Activated T-helper 9 cell treated with anti-CD3 and anti-CD28 coated beads, Interleukin-2, amount 50 U/mL, for 16 hours (primary cell): ENCODE measurements at regions not wholly inside any gene's neighbourhood (a gene's known extent, or its start where the extent isn't known, plus 50 kb on each side); places are given as distances from the start of the nearest gene placed in this dataset.

ENCODE experiments used
- DNase-seq: peaks from one replicate; pipeline ENCODE4 v3.0.0-alpha.2; 2020; ENCODE audit warnings: low read depth

DNA sequence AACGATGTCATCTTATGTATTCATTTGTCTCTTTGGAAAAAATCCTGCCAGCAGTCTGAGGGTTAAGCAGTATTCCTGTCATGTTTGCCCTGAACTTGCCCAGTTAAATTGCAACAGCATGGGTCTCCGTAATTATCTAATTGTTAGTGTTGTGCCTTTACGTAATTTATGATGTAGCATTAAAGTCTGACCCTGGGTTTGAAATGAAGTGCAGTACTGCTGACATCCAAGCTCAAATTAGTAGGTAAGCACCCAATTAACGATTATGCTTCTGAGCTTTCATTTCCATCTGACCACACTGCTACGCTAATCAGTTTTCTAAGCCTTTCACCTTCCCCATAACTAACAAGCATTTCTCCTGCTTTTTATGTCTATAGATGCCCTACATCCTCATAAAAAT lies 241.8 kb downstream of the ARRDC4 start:
- DNase-seq, result no peak

DNA sequence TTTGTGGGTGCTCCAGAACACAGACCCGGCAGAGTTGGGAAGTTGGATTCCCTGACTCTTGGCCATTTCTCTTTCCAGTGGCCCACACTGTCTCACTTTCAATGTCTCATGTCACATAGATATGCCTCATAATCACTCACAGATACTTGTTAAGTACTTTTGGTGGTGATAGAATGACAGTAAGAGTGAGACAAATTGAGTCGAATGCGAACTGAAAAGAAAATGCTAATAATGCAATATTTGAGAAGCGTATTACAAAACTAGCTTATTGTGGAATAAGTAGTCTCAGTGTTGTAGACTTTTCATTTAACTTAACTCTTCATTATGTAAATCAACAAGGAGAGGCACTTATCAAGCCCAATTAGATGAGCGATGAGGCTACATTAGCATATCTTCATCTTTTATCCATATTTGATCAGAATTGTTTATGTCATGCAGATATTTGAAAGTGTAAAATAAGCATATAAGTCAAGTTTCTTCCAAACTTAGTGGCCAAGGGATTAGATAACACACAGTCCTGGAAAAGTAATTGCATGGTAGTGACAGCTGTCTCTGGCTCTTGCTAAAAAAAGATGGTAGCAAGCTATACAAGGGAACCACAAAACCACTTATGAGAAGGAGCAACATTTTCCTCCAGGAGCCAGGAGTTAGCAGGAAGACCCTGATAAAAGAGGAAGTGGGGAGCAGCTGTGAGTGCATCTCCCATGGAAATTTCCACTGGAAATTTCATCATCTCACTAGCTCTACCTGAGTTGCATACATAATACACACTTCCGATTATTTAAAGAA lies 243.6 kb downstream of the ARRDC4 start:
- no peak for DNase-seq

DNA sequence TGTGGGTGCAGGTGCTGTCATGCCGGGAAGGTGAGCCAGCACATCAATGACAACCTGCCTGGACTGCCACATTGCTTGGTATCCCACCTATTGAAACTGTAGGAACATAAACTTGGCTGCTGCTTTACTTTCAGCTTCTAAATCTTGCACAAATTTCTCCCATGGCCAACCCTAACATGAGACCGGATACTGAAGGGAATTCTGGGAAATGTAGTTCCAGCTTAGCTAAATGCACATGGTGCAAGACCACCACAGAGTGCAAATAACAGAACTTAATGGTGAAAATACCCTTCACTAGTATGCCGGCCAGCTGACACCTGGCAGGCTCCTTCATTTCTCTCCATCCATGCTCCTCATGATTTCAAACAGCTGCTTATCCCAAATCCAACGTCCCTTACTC lies 247.4 kb downstream of the ARRDC4 start:
- DNase-seq, result no peak

GRCh38 chr15:98213346-98213979 lies 253.0 kb downstream of the ARRDC4 start:
- no peak for DNase-seq

DNA sequence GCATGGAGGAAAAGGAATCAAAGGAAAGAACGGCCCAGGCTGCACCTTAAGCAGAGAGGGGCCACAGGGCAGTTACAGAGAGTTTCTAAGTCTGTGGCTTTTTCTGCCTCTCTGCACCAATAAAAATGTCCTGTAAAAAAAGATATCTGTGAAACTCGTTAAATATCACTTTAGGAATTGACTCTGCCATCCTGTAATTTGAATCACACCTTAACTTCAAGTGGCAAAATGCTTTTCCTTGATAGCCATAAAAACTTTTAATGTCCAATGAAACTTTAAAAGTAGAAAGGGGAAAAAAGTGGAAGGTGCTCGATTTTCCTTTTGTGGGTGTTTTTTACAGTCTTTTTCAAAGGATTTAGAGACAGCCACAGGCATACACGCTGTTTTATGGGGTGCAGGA lies 255.7 kb downstream of the ARRDC4 start:
- DNase-seq, result no peak

DNA sequence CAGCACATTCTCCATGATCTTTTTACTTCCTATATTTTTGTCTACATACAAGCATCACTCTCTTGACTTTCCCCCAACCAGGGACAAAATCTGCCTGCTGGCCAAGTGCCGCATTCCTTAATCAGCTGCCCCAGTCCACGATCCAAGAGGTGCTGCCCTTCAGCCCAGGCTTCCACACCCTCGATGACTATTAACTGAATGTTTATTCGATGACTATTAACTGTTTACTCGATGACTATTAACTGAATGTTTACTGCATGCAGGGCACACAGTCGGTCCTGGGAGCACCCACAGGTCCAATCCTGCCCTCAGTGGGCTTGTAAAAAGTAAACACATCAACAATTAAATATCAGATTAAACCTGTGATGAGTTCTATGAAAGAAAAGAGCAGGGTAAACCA lies 256.9 kb downstream of the ARRDC4 start:
- no peak for DNase-seq

DNA sequence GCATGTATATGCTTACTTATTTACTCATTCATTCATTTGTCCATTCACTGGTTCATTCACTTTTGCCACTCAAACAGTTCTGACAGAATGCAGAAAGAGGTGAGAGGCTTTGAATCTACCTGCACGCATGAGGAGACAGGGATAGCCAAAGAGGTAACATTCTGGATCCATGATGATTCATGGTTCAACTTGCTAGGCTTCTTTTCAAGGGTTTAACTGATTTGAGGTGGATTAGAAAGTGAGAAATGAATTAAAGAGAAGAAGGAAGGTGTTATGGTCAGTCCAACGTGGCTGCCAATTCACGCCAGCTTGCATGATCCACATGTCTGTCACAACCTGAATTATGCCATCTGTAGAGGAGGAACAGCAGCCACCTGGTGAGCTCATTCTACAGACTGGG lies 260.6 kb downstream of the ARRDC4 start:
- DNase-seq, result no peak

- DNase-seq, result no peak
Measured at GRCh38 chr15:98221577-98221976, 261.1 kb downstream of the ARRDC4 start.

DNA sequence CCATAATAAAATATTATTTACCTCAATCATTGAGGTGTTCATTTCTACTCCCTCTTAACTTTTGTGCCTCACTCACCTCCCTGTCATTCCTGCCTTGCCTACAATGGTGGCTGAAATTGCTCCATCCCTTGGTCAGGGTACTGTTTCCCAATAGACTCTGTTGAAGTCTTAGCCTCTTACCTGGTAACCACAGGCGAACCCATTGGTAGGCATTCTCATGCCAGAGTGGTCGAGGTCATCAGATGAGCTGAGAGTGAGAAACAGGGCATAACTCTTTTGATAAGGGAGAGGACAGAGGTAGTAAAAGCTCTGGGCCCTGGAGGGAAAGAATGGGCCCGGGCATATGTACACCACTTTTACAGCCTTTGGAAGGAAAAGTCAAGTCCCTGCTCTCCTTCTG lies 265.6 kb downstream of the ARRDC4 start:
- DNase-seq, result no peak

DNA sequence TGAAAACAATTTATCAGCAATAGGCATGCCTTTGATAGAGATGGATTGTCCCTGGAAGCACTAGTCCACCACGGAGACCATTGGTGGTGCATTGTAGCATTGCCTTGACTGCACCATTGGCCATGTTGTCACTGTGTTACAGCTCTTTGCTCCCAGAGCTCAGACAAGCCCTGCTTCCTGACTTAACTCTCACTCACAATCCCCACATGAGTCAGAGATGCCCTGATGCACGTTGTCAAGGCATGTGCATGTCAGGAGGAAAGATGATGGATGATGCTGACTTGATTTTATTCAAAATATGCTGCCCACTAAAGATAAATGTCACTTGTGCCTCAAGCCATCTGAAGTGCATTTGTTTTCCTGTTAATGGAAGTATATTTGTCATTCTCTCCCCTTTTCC lies 266.1 kb downstream of the ARRDC4 start:
- no peak for DNase-seq

DNA sequence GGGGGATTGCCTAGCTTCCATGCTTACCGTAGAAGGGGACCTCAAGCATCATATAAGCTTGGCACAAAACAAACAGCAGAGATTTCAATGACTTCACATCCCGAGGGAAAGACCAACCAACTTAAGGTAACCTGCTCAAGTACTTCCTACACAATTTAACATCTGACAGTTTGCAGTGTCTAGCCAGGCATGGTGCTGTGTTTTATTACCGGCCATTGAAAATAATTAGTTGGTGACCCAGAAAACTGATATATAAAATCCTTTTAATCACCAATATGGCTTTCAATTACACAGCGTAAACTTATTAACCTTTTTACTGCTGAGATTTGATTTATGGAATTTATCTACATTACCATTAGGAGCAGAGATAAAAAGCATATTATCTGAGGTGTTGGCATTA lies 268.3 kb downstream of the ARRDC4 start:
- no peak for DNase-seq

- DNase-seq, result no peak
Measured at GRCh38 chr15:98230975-98231374, 270.5 kb downstream of the ARRDC4 start.

GRCh38 chr15:98231696-98232440 lies 271.4 kb downstream of the ARRDC4 start:
- DNase-seq, result no peak

- DNase-seq, result no peak
Measured at GRCh38 chr15:98232761-98233160, 272.3 kb downstream of the ARRDC4 start.

GRCh38 chr15:98233873-98234272 lies 273.4 kb downstream of the ARRDC4 start:
- no peak for DNase-seq

DNA sequence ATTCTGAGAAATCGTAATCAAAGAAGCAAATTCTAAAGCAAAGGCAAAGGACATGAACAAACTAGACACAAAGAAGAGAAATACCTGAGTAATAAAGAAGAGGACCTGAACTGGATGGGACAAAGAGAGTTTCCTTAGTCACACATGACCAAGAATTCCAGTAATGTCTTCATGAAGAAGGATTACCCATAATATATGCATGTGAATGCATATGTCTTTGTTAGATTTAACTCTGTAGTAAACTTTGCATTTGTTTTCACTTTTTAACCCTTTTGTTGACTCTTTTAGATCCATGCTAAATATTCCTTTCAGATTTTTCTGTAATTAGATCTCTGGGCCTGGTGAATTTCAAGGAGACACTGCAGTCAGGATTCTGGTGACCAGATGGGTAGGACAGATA lies 279.8 kb downstream of the ARRDC4 start:
- DNase-seq, result no peak

DNA sequence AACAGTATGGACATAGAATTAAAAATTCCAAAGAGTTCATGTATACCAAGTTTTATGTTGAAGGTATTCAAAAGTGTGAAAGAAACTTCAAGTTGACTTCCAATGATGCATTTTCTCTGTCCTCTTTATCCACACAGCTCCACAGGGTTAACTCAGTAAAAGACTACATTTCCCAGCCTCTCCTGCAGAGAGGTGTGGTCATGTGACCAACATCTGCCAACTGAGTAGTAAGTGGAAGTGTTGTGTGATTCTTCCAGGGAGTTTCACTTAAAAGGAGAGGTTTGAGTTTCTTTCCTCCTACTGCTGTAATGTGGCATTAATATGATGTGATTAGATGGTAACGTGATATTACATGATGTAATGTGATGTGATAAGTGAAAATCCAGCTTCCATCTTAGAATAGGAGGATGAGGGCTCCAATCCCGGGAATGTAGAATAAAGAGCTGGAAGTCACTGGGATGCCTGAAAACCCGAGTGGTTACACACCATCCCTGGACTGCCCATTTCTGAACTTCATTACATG lies 280.6 kb downstream of the ARRDC4 start:
- DNase-seq, result no peak

DNA sequence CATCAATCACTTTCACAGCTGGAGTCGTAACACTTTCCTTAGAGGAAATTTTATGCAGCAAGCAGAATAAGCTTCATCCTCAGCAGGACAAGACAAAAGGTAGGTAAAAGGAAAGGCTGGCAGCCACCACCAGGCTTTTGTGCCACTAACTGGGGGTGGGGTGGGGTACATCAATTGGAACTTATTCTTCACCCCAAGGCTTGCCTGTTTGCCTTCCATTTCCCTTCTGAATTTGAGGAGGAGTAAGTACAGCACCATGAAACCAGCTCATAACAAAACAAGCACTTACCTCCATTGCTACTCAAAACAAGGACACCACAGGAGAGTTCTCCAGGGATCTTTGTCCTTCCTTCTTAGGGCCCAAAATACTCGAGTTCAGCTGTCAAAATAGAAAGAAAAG lies 296.8 kb downstream of the ARRDC4 start:
- no peak for DNase-seq

- no peak for DNase-seq
Measured at GRCh38 chr15:98263787-98264186, 303.3 kb downstream of the ARRDC4 start.

GRCh38 chr15:98266295-98266694 lies 305.8 kb downstream of the ARRDC4 start:
- DNase-seq, result no peak

- DNase-seq, result no peak
Measured at GRCh38 chr15:98268163-98268562, 307.7 kb downstream of the ARRDC4 start.

- no peak for DNase-seq
Measured at GRCh38 chr15:98272625-98273024, 312.1 kb downstream of the ARRDC4 start.

- DNase-seq, result no peak
Measured at GRCh38 chr15:98276018-98276417, 315.5 kb downstream of the ARRDC4 start.
